CD4-positive, alpha-beta T cell (primary cell): ENCODE measurements at regions not wholly inside any gene's neighbourhood (a gene's known extent, or its start where the extent isn't known, plus 50 kb on each side); places are given as distances from the start of the nearest gene placed in this dataset.

Experiments
- ATAC-seq: fragments of 200-7000 bp; cut with Tn5 transposase; one replicate; pipeline ENCODE4 v1.10.0; 2022; ENCODE audit warnings: mild to moderate bottlenecking; ENCODE audit not compliant: poor library complexity
- CTCF ChIA-PET: fragments of 350-600 bp; sonication (Branson Sonifier 250); formaldehyde crosslinking; loops from one replicate; lab custom pipeline; 2021; ENCODE audit warnings: antibody characterized with exemption, inconsistent platforms; lab: Charles Lee
- POLR2A ChIA-PET: fragments of 350-600 bp; sonication (Branson Sonifier 250); formaldehyde crosslinking; loops from one replicate; lab custom pipeline; 2021; ENCODE audit warnings: antibody characterized with exemption, inconsistent platforms; lab: Charles Lee
- DNase-seq, 14 experiments: peaks; one replicate each; pipeline ENCODE4 v3.0.0-alpha.2; 2013 to 2020; ENCODE audit warnings: mixed read lengths in 2 of 14
- H3K27ac ChIP-seq, 2 donors: one replicate each; pipeline versions ENCODE4 v1.5.1 to v1.7.0; 2013; ENCODE audit warnings: low read length in 2 of 2, low read depth in 1 of 2, mild to moderate bottlenecking in 1 of 2
- H3K27me3 ChIP-seq, 2 experiments: 1 replicate in 1 of 2; 2 replicates in 1 of 2; pipeline versions ENCODE4 v1.6.1 to v1.7.0; 2013; ENCODE audit warnings: low read length in 2 of 2, control low read depth in 1 of 2, mild to moderate bottlenecking in 1 of 2, moderate library complexity in 1 of 2; ENCODE audit not compliant: insufficient read depth in 2 of 2, control insufficient read depth in 1 of 2
- H3K36me3 ChIP-seq: one replicate; pipeline ENCODE4 v1.6.1; 2013; ENCODE audit warnings: low read length, control low read depth; ENCODE audit not compliant: insufficient read depth
- H3K4me1 ChIP-seq: one replicate; pipeline ENCODE4 v1.6.1; 2013; ENCODE audit warnings: low read length, control low read depth; ENCODE audit not compliant: insufficient read depth
- H3K4me3 ChIP-seq: one replicate; pipeline ENCODE4 v1.5.1; 2013; ENCODE audit warnings: mild to moderate bottlenecking, low read length, moderate library complexity
- H3K9me3 ChIP-seq, 2 experiments: 1 replicate in 1 of 2; 2 replicates in 1 of 2; pipeline versions ENCODE4 v1.6.1 to v1.7.0; 2013; ENCODE audit warnings: low read length in 2 of 2, mild to moderate bottlenecking in 2 of 2, control low read depth in 1 of 2, moderate library complexity in 1 of 2; ENCODE audit not compliant: control insufficient read depth in 1 of 2, insufficient read depth in 1 of 2
- H3K27ac Mint-ChIP-seq: one replicate; pipeline ENCODE4 v1.8.0; 2020; ENCODE audit warnings: mixed read lengths
- H3K27me3 Mint-ChIP-seq: one replicate; pipeline ENCODE4 v1.8.0; 2021; ENCODE audit warnings: mixed read lengths
- H3K36me3 Mint-ChIP-seq: one replicate; pipeline ENCODE4 v1.8.0; 2021; ENCODE audit warnings: low read depth, mixed read lengths
- H3K4me1 Mint-ChIP-seq: one replicate; pipeline ENCODE4 v1.8.0; 2021; ENCODE audit warnings: low read depth, mixed read lengths
- H3K4me3 Mint-ChIP-seq: one replicate; pipeline ENCODE4 v1.8.0; 2020; ENCODE audit warnings: mild to moderate bottlenecking, mixed read lengths
- H3K9me3 Mint-ChIP-seq: one replicate; pipeline ENCODE4 v1.8.0; 2020; ENCODE audit warnings: mixed read lengths
- CTCF ChIP-seq: fragments of 200-600 bp; IDR thresholded peaks from one replicate; pipeline ENCODE4 v1.8.0; 2022; ENCODE audit warnings: antibody characterized with exemption, mild to moderate bottlenecking
- intact Hi-C, 2 experiments: fragments of 100-400 bp; cut with DNase I in 1 of 2; cut with micrococcal nuclease in 1 of 2; formaldehyde crosslinking; loops; one replicate each; pipeline versions ENCODE4 v1.15.1 to v1.9.0; 2023 to 2025; cut with DNase I, micrococcal nuclease

- Mint-ChIP-seq H3K27me3 (no peaks in the 10 kb centered on the region), H3K27ac (no peak overlapping the region), H3K4me3 (no peak overlapping the region), H3K4me1 (no peaks in the 10 kb centered on the region), H3K36me3 (no peaks in the 10 kb centered on the region), H3K9me3 (peaks cover 2% of the 10 kb centered on the region)
- no peak overlapping the region for H3K4me3 ChIP-seq
- CTCF ChIA-PET: no interaction called here
- peaks cover 0 to 7% of the 10 kb centered on the region in 2 experiments for H3K9me3 ChIP-seq
- DNase-seq: no peak
- no peak for ATAC-seq
- intact Hi-C loops: no loop called here
- TF ChIP-seq CTCF: no peak
- H3K27me3 ChIP-seq: no peaks in the 10 kb centered on the region
- POLR2A ChIA-PET: no interaction called here
- H3K4me1 ChIP-seq: no peaks in the 10 kb centered on the region
- H3K36me3 ChIP-seq: no peaks in the 10 kb centered on the region
- no peak overlapping the region for H3K27ac ChIP-seq
Measured at GRCh38 chr12:111138016-111138415, 217.6 kb upstream of the MYL2 start.

- Mint-ChIP-seq H3K36me3 (no peaks in the 10 kb centered on the region), H3K4me1 (no peaks in the 10 kb centered on the region), H3K9me3 (peaks cover 2% of the 10 kb centered on the region), H3K27me3 (no peaks in the 10 kb centered on the region), H3K4me3 (no peak overlapping the region), H3K27ac (no peak overlapping the region)
- no peaks in the 10 kb centered on the region for H3K27me3 ChIP-seq
- ATAC-seq (no peak), DNase-seq (no peak)
- no peak overlapping the region for H3K27ac ChIP-seq
- ChIA-PET POLR2A (no interaction called here), CTCF (no interaction called here)
- no peak for TF ChIP-seq CTCF
- H3K36me3 ChIP-seq: no peaks in the 10 kb centered on the region
- peaks cover 0 to 7% of the 10 kb centered on the region in 2 experiments for H3K9me3 ChIP-seq
- H3K4me1 ChIP-seq: no peaks in the 10 kb centered on the region
- no peak overlapping the region for H3K4me3 ChIP-seq
- intact Hi-C loops: no loop called here
Measured at GRCh38 chr12:111135293-111135832, 215.0 kb upstream of the MYL2 start.

- intact Hi-C loops: no loop called here
Measured at GRCh38 chr12:111130336-111130735, 210.0 kb upstream of the MYL2 start.

More at GRCh38 chr12:111130336-111130735, 210.0 kb upstream of the MYL2 start:
- Histone ChIP-seq H3K27ac (no peak overlapping the region), H3K4me3 (no peak overlapping the region), H3K4me1 (peaks cover 2% of the 10 kb centered on the region), H3K36me3 (no peaks in the 10 kb centered on the region), H3K9me3 (no peaks in the 10 kb centered on the region), H3K27me3 (no peaks in the 10 kb centered on the region)
- no peaks in the 10 kb centered on the region for H3K27me3 Mint-ChIP-seq
- no peaks in the 10 kb centered on the region for H3K4me1 Mint-ChIP-seq
- CTCF ChIA-PET: no interaction called here
- ATAC-seq (no peak), DNase-seq (no peak)
- no peak overlapping the region for H3K27ac Mint-ChIP-seq
- no peak for TF ChIP-seq CTCF
- no peaks in the 10 kb centered on the region for H3K9me3 Mint-ChIP-seq
- no peaks in the 10 kb centered on the region for H3K36me3 Mint-ChIP-seq
- H3K4me3 Mint-ChIP-seq: no peak overlapping the region
- POLR2A ChIA-PET: no interaction called here
